ENCODE measurements at regions not wholly inside any gene's neighbourhood (a gene's known extent, or its start where the extent isn't known, plus 50 kb on each side); places are given as distances from the start of the nearest gene placed in this dataset.

DNA sequence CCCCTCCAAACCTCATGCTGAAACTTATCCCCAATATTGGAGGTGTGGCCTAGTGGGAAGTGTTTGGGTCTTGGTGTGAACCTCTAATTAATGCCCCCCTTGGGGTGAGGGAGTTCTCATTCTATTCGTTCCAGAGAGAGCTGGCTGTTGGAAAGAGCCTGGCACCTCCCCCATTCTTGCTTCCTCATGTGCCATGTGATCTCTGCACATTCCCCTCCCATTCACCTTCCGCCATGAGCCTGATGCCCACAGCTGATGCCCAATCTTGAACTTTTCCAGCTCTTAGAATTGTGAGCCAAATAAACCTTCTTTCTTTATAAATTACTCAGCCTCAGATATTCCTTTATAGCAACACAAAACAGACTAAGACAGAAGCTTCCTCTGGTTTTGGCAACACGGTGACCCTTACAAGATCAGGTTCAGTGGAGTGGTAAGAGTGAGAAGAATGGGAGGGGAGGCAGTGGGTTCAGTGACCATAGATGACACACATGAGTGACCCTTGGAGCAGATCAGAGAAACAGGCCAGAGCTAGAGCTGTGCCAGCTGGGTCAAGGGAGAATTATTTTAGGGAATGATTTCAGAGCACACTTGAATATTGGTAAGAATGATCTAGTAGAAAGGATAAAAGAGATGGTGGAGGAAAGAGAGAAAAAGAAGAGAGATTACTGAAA is 176.4 kb downstream of the LY86 start:
- no peaks in the 10 kb centered on the region for H3K27me3 ChIP-seq (ENCODE audit: control insufficient read depth in 1 of 2, insufficient read depth in 2 of 2, low read length in 2 of 2)
- H3K9me3 ChIP-seq (ENCODE audit: control insufficient read depth in 2 of 2, low read length in 2 of 2): no peaks in the 10 kb centered on the region
- H3K9ac ChIP-seq (ENCODE audit: low read length in 2 of 2): no peak overlapping the region
- H3K36me3 ChIP-seq (ENCODE audit: control insufficient read depth in 2 of 2, insufficient read depth in 2 of 2, low read length in 2 of 2): no peaks in the 10 kb centered on the region
- H3K4me3 ChIP-seq (ENCODE audit: low read length in 2 of 2): no peak overlapping the region
- no peaks in the 10 kb centered on the region for H3K4me1 ChIP-seq (ENCODE audit: control insufficient read depth, insufficient read depth, low read length)
- H3K27ac ChIP-seq (ENCODE audit: low read length): no peak overlapping the region

DNA sequence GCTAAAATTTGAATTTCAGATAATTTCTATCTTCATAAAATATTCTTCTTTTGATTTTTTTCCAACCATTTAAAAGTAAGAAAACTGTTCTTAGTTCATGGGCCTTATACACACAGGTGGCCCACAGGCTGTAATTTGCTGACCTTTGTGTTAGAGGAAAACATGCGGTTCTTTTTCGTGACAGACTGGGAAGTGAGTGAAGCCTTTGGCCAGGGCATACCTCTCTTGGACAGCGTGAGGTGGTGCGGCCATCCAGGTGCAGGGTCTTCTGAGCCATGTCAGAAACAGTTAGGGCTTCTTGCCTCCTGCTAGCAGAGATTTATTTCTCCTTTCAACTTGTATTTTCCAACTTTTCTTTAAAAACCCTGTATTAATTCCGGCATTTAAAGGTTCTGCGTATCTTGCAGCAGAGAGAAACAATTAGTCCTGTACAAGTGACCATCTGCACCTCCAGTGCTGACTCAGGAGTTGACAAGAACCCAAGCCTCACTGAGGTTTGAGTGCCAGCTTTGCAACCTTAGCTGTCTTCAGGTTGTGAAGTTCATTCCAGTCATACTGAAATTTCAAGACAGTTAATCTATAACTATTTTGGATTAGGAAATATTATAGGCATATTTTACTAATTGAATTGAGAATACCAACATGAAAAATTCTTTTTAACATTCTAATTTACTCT is 177.8 kb downstream of the LY86 start:
- Histone ChIP-seq H3K4me3 (ENCODE audit: low read length in 2 of 2) (no peak overlapping the region), H3K36me3 (ENCODE audit: control insufficient read depth in 2 of 2, insufficient read depth in 2 of 2, low read length in 2 of 2) (no peaks in the 10 kb centered on the region), H3K4me1 (ENCODE audit: control insufficient read depth, insufficient read depth, low read length) (no peaks in the 10 kb centered on the region), H3K9me3 (ENCODE audit: control insufficient read depth in 2 of 2, low read length in 2 of 2) (no peaks in the 10 kb centered on the region), H3K9ac (ENCODE audit: low read length in 2 of 2) (no peak overlapping the region), H3K27ac (ENCODE audit: low read length) (no peak overlapping the region), H3K27me3 (ENCODE audit: control insufficient read depth in 1 of 2, insufficient read depth in 2 of 2, low read length in 2 of 2) (no peaks in the 10 kb centered on the region)

DNA sequence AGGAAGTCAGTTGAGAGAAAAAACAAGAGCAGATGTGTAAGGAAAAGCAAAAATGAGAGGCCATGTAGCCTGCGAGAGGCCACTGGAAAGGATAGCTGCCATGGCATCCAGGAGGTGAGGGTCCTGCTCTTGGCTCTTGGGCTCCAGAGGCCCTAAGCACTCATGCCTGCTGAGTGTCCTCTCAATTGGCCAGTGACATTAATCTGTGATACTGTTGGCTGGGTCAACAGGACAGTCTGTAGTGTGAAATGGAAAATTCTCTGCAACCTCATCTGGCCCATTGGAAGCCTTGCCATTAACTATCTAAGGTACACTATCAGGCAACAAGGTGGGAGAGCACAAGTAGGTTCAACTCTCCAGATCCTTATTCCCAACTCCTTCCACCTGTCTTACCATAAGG is 180.9 kb downstream of the LY86 start:
- Histone ChIP-seq H3K27me3 (ENCODE audit: control insufficient read depth in 1 of 2, insufficient read depth in 2 of 2, low read length in 2 of 2) (no peaks in the 10 kb centered on the region), H3K36me3 (ENCODE audit: control insufficient read depth in 2 of 2, insufficient read depth in 2 of 2, low read length in 2 of 2) (no peaks in the 10 kb centered on the region), H3K27ac (ENCODE audit: low read length) (no peak overlapping the region), H3K4me3 (ENCODE audit: low read length in 2 of 2) (no peak overlapping the region), H3K9me3 (ENCODE audit: control insufficient read depth in 2 of 2, low read length in 2 of 2) (no peaks in the 10 kb centered on the region), H3K9ac (ENCODE audit: low read length in 2 of 2) (no peak overlapping the region), H3K4me1 (ENCODE audit: control insufficient read depth, insufficient read depth, low read length) (no peaks in the 10 kb centered on the region)

DNA sequence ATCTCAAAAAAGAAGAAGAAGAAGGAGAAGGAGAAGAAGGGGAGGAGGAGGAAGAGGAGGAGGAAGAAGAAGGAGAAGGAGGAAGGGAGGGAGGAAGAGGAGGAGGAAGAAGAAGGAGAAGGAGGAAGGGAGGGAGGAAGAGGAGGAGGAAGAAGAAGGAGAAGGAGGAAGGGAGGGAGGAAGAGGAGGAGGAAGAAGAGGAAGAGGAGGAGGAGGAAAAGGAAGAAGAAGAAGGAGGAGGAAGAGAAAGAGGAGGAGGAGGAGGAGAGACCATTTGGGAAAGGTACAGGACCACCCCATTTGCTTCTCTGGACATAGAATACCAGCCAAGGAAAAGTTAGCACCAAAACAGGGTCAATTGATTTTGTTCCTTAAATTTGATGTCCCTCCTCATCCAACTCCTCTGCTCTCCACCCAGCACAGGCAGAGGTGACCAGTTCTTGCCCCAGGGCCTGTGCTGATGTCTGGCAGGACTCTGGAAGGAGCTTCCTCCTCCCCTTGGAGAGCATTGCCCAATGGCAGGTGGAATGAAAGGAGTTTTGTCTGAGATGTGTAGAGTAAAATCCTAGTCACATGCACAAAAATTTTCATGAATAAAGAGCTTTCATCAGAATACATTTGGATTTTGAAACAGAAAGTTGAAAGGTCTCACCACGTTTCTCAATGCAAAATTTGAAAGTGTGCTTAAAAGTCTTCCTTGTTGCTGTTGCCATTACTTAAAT is 182.9 kb downstream of the LY86 start:
- H3K9me3 ChIP-seq (ENCODE audit: control insufficient read depth in 2 of 2, low read length in 2 of 2): peaks cover 0 to under 1% of the 10 kb centered on the region in 2 donors
- H3K36me3 ChIP-seq (ENCODE audit: control insufficient read depth in 2 of 2, insufficient read depth in 2 of 2, low read length in 2 of 2): no peaks in the 10 kb centered on the region
- H3K4me1 ChIP-seq (ENCODE audit: control insufficient read depth, insufficient read depth, low read length): no peaks in the 10 kb centered on the region
- no peak overlapping the region for H3K9ac ChIP-seq (ENCODE audit: low read length in 2 of 2)
- no peaks in the 10 kb centered on the region for H3K27me3 ChIP-seq (ENCODE audit: control insufficient read depth in 1 of 2, insufficient read depth in 2 of 2, low read length in 2 of 2)
- no peak overlapping the region for H3K27ac ChIP-seq (ENCODE audit: low read length)
- no peak overlapping the region for H3K4me3 ChIP-seq (ENCODE audit: low read length in 2 of 2)

DNA sequence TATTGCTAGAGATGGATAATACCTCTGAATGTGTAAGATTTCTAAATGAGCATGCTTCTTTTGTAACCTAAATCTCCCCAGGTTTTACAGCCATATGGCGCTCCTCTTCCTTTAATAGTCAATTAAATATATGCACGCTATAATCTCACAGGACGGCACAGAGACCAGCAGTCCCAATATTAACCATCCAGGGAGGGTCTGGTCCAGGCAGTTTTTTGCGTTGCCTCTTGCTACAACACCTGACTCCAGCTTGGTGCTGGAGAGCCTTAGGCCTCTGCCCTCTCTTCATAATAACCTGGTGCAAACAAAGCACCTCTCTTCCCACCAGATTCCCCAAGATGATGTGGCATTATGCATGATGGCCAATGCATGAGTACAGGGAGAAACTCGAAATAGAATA is 183.4 kb downstream of the LY86 start:
- Histone ChIP-seq H3K4me3 (ENCODE audit: low read length in 2 of 2) (no peak overlapping the region), H3K4me1 (ENCODE audit: control insufficient read depth, insufficient read depth, low read length) (no peaks in the 10 kb centered on the region), H3K9me3 (ENCODE audit: control insufficient read depth in 2 of 2, low read length in 2 of 2) (peaks cover 0 to 5% of the 10 kb centered on the region in 2 donors), H3K27ac (ENCODE audit: low read length) (no peak overlapping the region), H3K27me3 (ENCODE audit: control insufficient read depth in 1 of 2, insufficient read depth in 2 of 2, low read length in 2 of 2) (no peaks in the 10 kb centered on the region), H3K36me3 (ENCODE audit: control insufficient read depth in 2 of 2, insufficient read depth in 2 of 2, low read length in 2 of 2) (no peaks in the 10 kb centered on the region), H3K9ac (ENCODE audit: low read length in 2 of 2) (no peak overlapping the region)

DNA sequence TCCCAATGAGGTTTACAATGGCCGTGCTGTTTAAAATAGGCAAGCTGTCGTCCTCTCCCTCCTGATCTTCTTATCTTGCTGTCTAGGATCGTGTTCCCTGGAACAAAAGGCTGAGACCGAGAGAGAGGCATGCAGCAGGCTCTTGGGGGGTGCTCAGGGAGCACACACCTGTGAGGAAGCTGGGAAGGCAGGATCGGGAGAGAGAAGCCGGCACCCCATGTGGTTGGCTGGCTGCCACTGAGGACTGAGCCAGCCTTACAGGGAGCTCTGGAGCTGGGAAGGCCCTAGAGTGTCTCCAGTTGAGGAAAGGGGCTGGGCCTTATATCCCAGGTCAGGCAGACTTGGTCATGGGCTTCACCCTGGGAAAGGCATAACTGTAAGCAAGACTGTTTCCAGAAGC is 184.2 kb downstream of the LY86 start:
- H3K9ac ChIP-seq (ENCODE audit: low read length in 2 of 2): no peak overlapping the region
- H3K36me3 ChIP-seq (ENCODE audit: control insufficient read depth in 2 of 2, insufficient read depth in 2 of 2, low read length in 2 of 2): no peaks in the 10 kb centered on the region
- H3K4me3 ChIP-seq (ENCODE audit: low read length in 2 of 2): no peak overlapping the region
- H3K9me3 ChIP-seq (ENCODE audit: control insufficient read depth in 2 of 2, low read length in 2 of 2): peaks cover 0 to 5% of the 10 kb centered on the region in 2 donors
- H3K4me1 ChIP-seq (ENCODE audit: control insufficient read depth, insufficient read depth, low read length): no peaks in the 10 kb centered on the region
- no peak overlapping the region for H3K27ac ChIP-seq (ENCODE audit: low read length)
- H3K27me3 ChIP-seq (ENCODE audit: control insufficient read depth in 1 of 2, insufficient read depth in 2 of 2, low read length in 2 of 2): no peaks in the 10 kb centered on the region

DNA sequence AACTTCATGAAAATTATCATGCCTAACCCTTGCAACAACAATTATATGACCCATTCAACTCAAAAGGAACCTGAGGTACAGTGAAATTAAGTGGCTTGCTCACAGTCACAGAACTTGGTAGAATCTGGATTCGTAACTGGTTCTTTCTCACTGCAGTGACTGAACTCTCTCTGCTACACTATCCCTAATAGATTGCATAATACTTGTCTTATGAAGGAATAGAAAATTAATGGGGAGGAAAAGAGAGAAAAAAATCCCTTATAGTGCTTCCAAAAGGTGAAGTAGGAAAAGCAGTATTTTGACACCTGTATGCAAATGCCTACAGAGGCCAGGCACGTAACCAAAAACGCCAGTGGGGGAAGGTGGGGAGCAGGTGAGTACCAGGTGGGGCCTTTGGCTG is 186.6 kb downstream of the LY86 start:
- H3K9me3 ChIP-seq (ENCODE audit: control insufficient read depth in 2 of 2, low read length in 2 of 2): peaks cover 0 to 5% of the 10 kb centered on the region in 2 donors
- no peaks in the 10 kb centered on the region for H3K36me3 ChIP-seq (ENCODE audit: control insufficient read depth in 2 of 2, insufficient read depth in 2 of 2, low read length in 2 of 2)
- no peak overlapping the region for H3K4me3 ChIP-seq (ENCODE audit: low read length in 2 of 2)
- no peaks in the 10 kb centered on the region for H3K4me1 ChIP-seq (ENCODE audit: control insufficient read depth, insufficient read depth, low read length)
- H3K9ac ChIP-seq (ENCODE audit: low read length in 2 of 2): no peak overlapping the region
- no peak overlapping the region for H3K27ac ChIP-seq (ENCODE audit: low read length)
- H3K27me3 ChIP-seq (ENCODE audit: control insufficient read depth in 1 of 2, insufficient read depth in 2 of 2, low read length in 2 of 2): no peaks in the 10 kb centered on the region

DNA sequence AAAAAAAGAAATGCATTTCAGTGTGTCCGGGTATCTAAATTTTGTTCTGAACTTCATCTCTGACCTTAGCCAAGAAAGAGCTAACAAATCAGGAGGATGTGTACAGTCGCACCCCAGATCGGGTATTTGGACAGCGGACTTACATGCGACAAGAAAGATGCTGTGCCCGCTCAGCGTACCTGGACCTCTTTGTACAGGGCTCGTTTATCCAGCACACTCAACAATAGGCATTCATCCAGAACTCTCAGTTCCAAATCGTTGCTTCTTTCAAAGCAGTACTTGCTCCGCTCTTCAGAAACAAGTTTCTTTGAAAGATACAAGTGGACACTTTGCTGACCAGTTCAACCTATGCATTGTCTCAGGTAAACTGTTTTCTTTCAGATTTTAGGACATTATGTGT is 191.7 kb downstream of the LY86 start:
- H3K27me3 ChIP-seq (ENCODE audit: control insufficient read depth in 1 of 2, insufficient read depth in 2 of 2, low read length in 2 of 2): no peaks in the 10 kb centered on the region
- no peak overlapping the region for H3K27ac ChIP-seq (ENCODE audit: low read length)
- peaks cover 0 to 5% of the 10 kb centered on the region in 2 donors for H3K9me3 ChIP-seq (ENCODE audit: control insufficient read depth in 2 of 2, low read length in 2 of 2)
- no peaks in the 10 kb centered on the region for H3K36me3 ChIP-seq (ENCODE audit: control insufficient read depth in 2 of 2, insufficient read depth in 2 of 2, low read length in 2 of 2)
- H3K4me3 ChIP-seq (ENCODE audit: low read length in 2 of 2): no peak overlapping the region
- no peaks in the 10 kb centered on the region for H3K4me1 ChIP-seq (ENCODE audit: control insufficient read depth, insufficient read depth, low read length)
- no peak overlapping the region for H3K9ac ChIP-seq (ENCODE audit: low read length in 2 of 2)

DNA sequence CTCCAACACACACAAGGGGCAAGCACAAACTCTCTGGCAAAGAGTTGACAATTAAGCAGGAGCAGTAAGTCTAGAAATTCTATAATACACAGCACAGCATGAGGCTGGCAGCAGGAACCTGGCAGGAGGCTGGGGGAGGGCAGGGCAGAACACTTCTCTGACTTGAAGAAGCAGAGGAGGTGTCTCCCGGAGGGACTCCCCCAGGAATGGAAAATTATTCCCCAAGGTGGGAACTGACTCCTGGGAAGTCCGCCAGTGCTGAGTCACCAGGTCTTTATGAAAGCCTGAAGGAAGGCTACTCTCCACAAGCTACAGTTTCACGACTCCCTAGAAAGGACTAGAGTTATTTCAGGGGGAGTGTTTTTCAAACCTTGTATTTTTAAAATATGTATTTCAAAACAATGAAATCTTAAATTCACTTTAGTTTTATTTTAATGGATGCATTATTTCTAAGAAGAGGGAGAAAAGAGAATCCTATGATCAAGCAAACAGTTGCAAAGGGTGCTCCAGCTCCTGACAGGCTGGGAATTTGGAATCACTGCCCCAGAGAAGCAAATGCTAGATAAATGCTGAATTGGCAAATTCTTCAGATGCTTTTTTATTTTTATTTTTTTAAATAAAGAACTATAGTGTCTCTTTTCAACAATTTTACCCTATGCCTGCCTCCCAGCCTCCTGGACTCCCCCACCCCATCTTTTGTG is 192.8 kb downstream of the LY86 start:
- no peaks in the 10 kb centered on the region for H3K4me1 ChIP-seq (ENCODE audit: control insufficient read depth, insufficient read depth, low read length)
- no peaks in the 10 kb centered on the region for H3K36me3 ChIP-seq (ENCODE audit: control insufficient read depth in 2 of 2, insufficient read depth in 2 of 2, low read length in 2 of 2)
- no peak overlapping the region for H3K4me3 ChIP-seq (ENCODE audit: low read length in 2 of 2)
- peaks cover 0 to 4% of the 10 kb centered on the region in 2 donors for H3K9me3 ChIP-seq (ENCODE audit: control insufficient read depth in 2 of 2, low read length in 2 of 2)
- no peak overlapping the region for H3K27ac ChIP-seq (ENCODE audit: low read length)
- H3K27me3 ChIP-seq (ENCODE audit: control insufficient read depth in 1 of 2, insufficient read depth in 2 of 2, low read length in 2 of 2): no peaks in the 10 kb centered on the region
- H3K9ac ChIP-seq (ENCODE audit: low read length in 2 of 2): no peak overlapping the region

DNA sequence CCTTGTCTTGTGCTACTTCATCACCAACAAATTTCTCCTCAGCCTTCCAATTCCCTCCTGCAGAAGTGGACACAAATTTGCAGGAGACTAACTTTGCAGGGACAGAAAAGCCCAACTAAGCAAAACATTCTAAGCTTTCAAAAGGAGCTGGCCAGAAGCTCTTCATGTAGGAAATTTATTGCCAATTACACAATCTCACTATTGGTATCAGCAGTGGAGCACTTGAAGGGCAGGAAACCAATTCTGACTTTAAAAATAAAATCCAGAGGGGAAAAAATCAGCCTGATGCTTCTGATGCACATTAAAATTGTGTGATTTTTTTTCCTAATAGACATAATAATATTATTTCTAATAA is 193.3 kb downstream of the LY86 start:
- Histone ChIP-seq H3K27ac (ENCODE audit: low read length) (no peak overlapping the region), H3K9ac (ENCODE audit: low read length in 2 of 2) (no peak overlapping the region), H3K36me3 (ENCODE audit: control insufficient read depth in 2 of 2, insufficient read depth in 2 of 2, low read length in 2 of 2) (no peaks in the 10 kb centered on the region)

More for the DNA sequence above, 193.3 kb downstream of the LY86 start:
- Histone ChIP-seq H3K9me3 (ENCODE audit: control insufficient read depth in 2 of 2, low read length in 2 of 2) (no peaks in the 10 kb centered on the region), H3K27me3 (ENCODE audit: control insufficient read depth in 1 of 2, insufficient read depth in 2 of 2, low read length in 2 of 2) (no peaks in the 10 kb centered on the region), H3K4me1 (ENCODE audit: control insufficient read depth, insufficient read depth, low read length) (no peaks in the 10 kb centered on the region), H3K4me3 (ENCODE audit: low read length in 2 of 2) (no peak overlapping the region)
